Mesendoderm (in vitro differentiated cells): ENCODE measurements at regions not wholly inside any gene's neighbourhood (a gene's known extent, or its start where the extent isn't known, plus 50 kb on each side); places are given as distances from the start of the nearest gene placed in this dataset.

Experiments
- DNase-seq: peaks from one replicate; pipeline ENCODE4 v3.0.0; 2013
- H2AK5ac ChIP-seq: 2 replicates; pipeline ENCODE4 v1.6.1; 2013; ENCODE audit warnings: low read length, inconsistent platforms
- H2BK120ac ChIP-seq: 2 replicates; pipeline ENCODE4 v1.6.1; 2013; ENCODE audit warnings: low read depth, mild to moderate bottlenecking, low read length, moderate library complexity, mixed read lengths
- H2BK15ac ChIP-seq: replicated peaks from 2 replicates; pipeline ENCODE4 v1.6.1; 2013; ENCODE audit warnings: low read depth, mild to moderate bottlenecking, moderate library complexity
- H2BK5ac ChIP-seq: 2 replicates; pipeline ENCODE4 v1.6.1; 2013; ENCODE audit warnings: low read length, inconsistent platforms
- H3K18ac ChIP-seq: 2 replicates; pipeline ENCODE4 v1.6.1; 2013; ENCODE audit warnings: mild to moderate bottlenecking, low read length, mixed read lengths
- H3K23ac ChIP-seq: one replicate; pipeline ENCODE4 v1.6.1; 2013; ENCODE audit warnings: low read length
- H3K27ac ChIP-seq: 2 replicates; pipeline ENCODE4 v1.5.1; 2013; ENCODE audit warnings: low read depth, mild to moderate bottlenecking, inconsistent platforms, low read length, moderate library complexity
- H3K27me3 ChIP-seq: 2 replicates; pipeline ENCODE4 v1.6.1; 2013; ENCODE audit warnings: low read length, control low read depth, mild to moderate bottlenecking, inconsistent platforms; ENCODE audit not compliant: insufficient read depth, poor library complexity
- H3K36me3 ChIP-seq: 2 replicates; pipeline ENCODE4 v1.6.1; 2013; ENCODE audit warnings: low read length, inconsistent platforms; ENCODE audit not compliant: control insufficient read depth, insufficient read depth
- H3K4ac ChIP-seq: one replicate; pipeline ENCODE4 v1.6.1; 2013; ENCODE audit warnings: low read depth, mild to moderate bottlenecking, low read length, moderate library complexity
- H3K4me1 ChIP-seq: 2 replicates; pipeline ENCODE4 v1.6.1; 2013; ENCODE audit warnings: low read depth, low read length, inconsistent platforms; ENCODE audit not compliant: control insufficient read depth
- H3K4me2 ChIP-seq: 2 replicates; pipeline ENCODE4 v1.6.1; 2013; ENCODE audit warnings: low read length
- H3K4me3 ChIP-seq: 2 replicates; pipeline ENCODE4 v1.5.1; 2013; ENCODE audit warnings: mild to moderate bottlenecking, low read length
- H3K56ac ChIP-seq: one replicate; pipeline ENCODE4 v1.6.1; 2013; ENCODE audit warnings: low read length
- H3K79me1 ChIP-seq: 2 replicates; pipeline ENCODE4 v1.6.1; 2013; ENCODE audit warnings: low read length, inconsistent platforms
- H3K79me2 ChIP-seq: 2 replicates; pipeline ENCODE4 v1.6.1; 2013; ENCODE audit warnings: mild to moderate bottlenecking, low read length; ENCODE audit not compliant: control insufficient read depth, insufficient read depth
- H3K9ac ChIP-seq: 2 replicates; pipeline ENCODE4 v1.6.1; 2013; ENCODE audit warnings: low read length, inconsistent platforms
- H4K5ac ChIP-seq: one replicate; pipeline ENCODE4 v1.6.1; 2013; ENCODE audit warnings: low read length
- H4K8ac ChIP-seq: one replicate; pipeline ENCODE4 v1.6.1; 2013; ENCODE audit warnings: low read depth, mild to moderate bottlenecking, control low read depth, low read length, moderate library complexity
- WGBS: extraction: QIAGEN DNeasy Blood & Tissue Kit; methylation state at CpG from one replicate; pipeline ENCODE4 v1.1.7; 2013; ENCODE audit warnings: low lambda C conversion rate, missing lambda C conversion rate; ENCODE audit not compliant: insufficient coverage; ENCODE audit errors: extremely low coverage; 5-methylcytosine and 5-hydroxymethylcytosine counted together

GRCh38 chr9:4921449-4921848 lies 63.6 kb upstream of the JAK2 start:
- Histone ChIP-seq H3K79me2 (no peaks in the 10 kb centered on the region), H2BK120ac (no peak overlapping the region), H3K18ac (no peak overlapping the region), H3K79me1 (no peaks in the 10 kb centered on the region), H3K27me3 (no peaks in the 10 kb centered on the region), H3K27ac (no peak overlapping the region), H3K4me1 (no peaks in the 10 kb centered on the region), H4K8ac (no peak overlapping the region), H2BK5ac (no peak overlapping the region), H2BK15ac (no peak overlapping the region), H3K9ac (no peak overlapping the region), H3K56ac (no peak overlapping the region), H4K5ac (no peak overlapping the region), H2AK5ac (no peak overlapping the region), H3K23ac (no peak overlapping the region), H3K4ac (no peak overlapping the region), H3K36me3 (no peaks in the 10 kb centered on the region), H3K4me3 (no peak overlapping the region), H3K4me2 (no peak overlapping the region)
- WGBS: no CpG with 5 or more reads among the region's 1 CpG
- DNase-seq: no peak

GRCh38 chr9:4922101-4922500 lies 63.0 kb upstream of the JAK2 start:
- H3K79me1 ChIP-seq: no peaks in the 10 kb centered on the region
- no peaks in the 10 kb centered on the region for H3K36me3 ChIP-seq
- no peak overlapping the region for H3K9ac ChIP-seq
- no peak overlapping the region for H4K8ac ChIP-seq
- H2BK120ac ChIP-seq: no peak overlapping the region
- H3K56ac ChIP-seq: no peak overlapping the region
- H2BK15ac ChIP-seq: no peak overlapping the region
- H3K27me3 ChIP-seq: no peaks in the 10 kb centered on the region
- H3K27ac ChIP-seq: no peak overlapping the region
- H3K79me2 ChIP-seq: no peaks in the 10 kb centered on the region
- no peak overlapping the region for H4K5ac ChIP-seq
- no peak overlapping the region for H3K18ac ChIP-seq
- no peak overlapping the region for H3K23ac ChIP-seq
- no peak overlapping the region for H3K4me3 ChIP-seq
- H3K4ac ChIP-seq: no peak overlapping the region
- H2AK5ac ChIP-seq: no peak overlapping the region
- no peak overlapping the region for H2BK5ac ChIP-seq
- H3K4me2 ChIP-seq: no peak overlapping the region
- no CpG with 5 or more reads among the region's 2 CpGs for WGBS
- H3K4me1 ChIP-seq: no peaks in the 10 kb centered on the region
- no peak for DNase-seq

GRCh38 chr9:4922730-4923129 lies 62.3 kb upstream of the JAK2 start:
- no CpG with 5 or more reads among the region's 2 CpGs for WGBS
- H3K4me2 ChIP-seq: no peak overlapping the region
- H3K36me3 ChIP-seq: no peaks in the 10 kb centered on the region
- no peak overlapping the region for H2BK120ac ChIP-seq
- no peaks in the 10 kb centered on the region for H3K79me2 ChIP-seq
- no peaks in the 10 kb centered on the region for H3K27me3 ChIP-seq
- H3K4me1 ChIP-seq: no peaks in the 10 kb centered on the region
- no peak overlapping the region for H2BK5ac ChIP-seq
- H2BK15ac ChIP-seq: no peak overlapping the region
- no peak overlapping the region for H3K23ac ChIP-seq
- H4K5ac ChIP-seq: no peak overlapping the region
- no peak overlapping the region for H4K8ac ChIP-seq
- DNase-seq: no peak
- no peak overlapping the region for H3K4me3 ChIP-seq
- no peak overlapping the region for H2AK5ac ChIP-seq
- no peak overlapping the region for H3K4ac ChIP-seq
- no peak overlapping the region for H3K9ac ChIP-seq
- no peak overlapping the region for H3K56ac ChIP-seq
- no peak overlapping the region for H3K27ac ChIP-seq
- no peak overlapping the region for H3K18ac ChIP-seq
- no peaks in the 10 kb centered on the region for H3K79me1 ChIP-seq

GRCh38 chr9:4923141-4923540 lies 61.9 kb upstream of the JAK2 start:
- H3K79me1 ChIP-seq: no peaks in the 10 kb centered on the region
- no peak overlapping the region for H3K9ac ChIP-seq
- no peak overlapping the region for H3K4ac ChIP-seq
- H4K5ac ChIP-seq: no peak overlapping the region
- no peak overlapping the region for H3K4me2 ChIP-seq
- H2BK5ac ChIP-seq: no peak overlapping the region
- H2BK15ac ChIP-seq: no peak overlapping the region
- H3K36me3 ChIP-seq: no peaks in the 10 kb centered on the region
- no peak overlapping the region for H3K27ac ChIP-seq
- H3K4me3 ChIP-seq: no peak overlapping the region
- H4K8ac ChIP-seq: no peak overlapping the region
- WGBS: no CpG with 5 or more reads among the region's 1 CpG
- H3K18ac ChIP-seq: no peak overlapping the region
- no peak overlapping the region for H2BK120ac ChIP-seq
- H3K56ac ChIP-seq: no peak overlapping the region
- H3K27me3 ChIP-seq: no peaks in the 10 kb centered on the region
- no peaks in the 10 kb centered on the region for H3K79me2 ChIP-seq
- DNase-seq: no peak
- H3K23ac ChIP-seq: no peak overlapping the region
- no peak overlapping the region for H2AK5ac ChIP-seq
- no peaks in the 10 kb centered on the region for H3K4me1 ChIP-seq

- Histone ChIP-seq H2AK5ac (no peak overlapping the region), H3K4me1 (no peaks in the 10 kb centered on the region), H3K27me3 (no peaks in the 10 kb centered on the region), H3K4me3 (no peak overlapping the region), H3K79me1 (no peaks in the 10 kb centered on the region), H3K23ac (no peak overlapping the region), H4K5ac (no peak overlapping the region), H3K56ac (no peak overlapping the region), H3K36me3 (no peaks in the 10 kb centered on the region), H3K27ac (no peak overlapping the region), H3K18ac (no peak overlapping the region), H3K4ac (no peak overlapping the region), H2BK120ac (no peak overlapping the region), H2BK5ac (no peak overlapping the region), H2BK15ac (no peak overlapping the region), H3K79me2 (no peaks in the 10 kb centered on the region), H3K4me2 (no peak overlapping the region), H4K8ac (no peak overlapping the region), H3K9ac (no peak overlapping the region)
- no CpG with 5 or more reads among the region's 5 CpGs for WGBS
- peak; percentile 60 for DNase-seq
Measured at GRCh38 chr9:4923580-4924544, 61.2 kb upstream of the JAK2 start.

GRCh38 chr9:4926239-4926638 lies 58.8 kb upstream of the JAK2 start:
- Histone ChIP-seq H3K27me3 (no peaks in the 10 kb centered on the region), H3K4me3 (no peak overlapping the region), H2BK5ac (no peak overlapping the region), H2BK15ac (no peak overlapping the region), H2AK5ac (no peak overlapping the region), H4K5ac (no peak overlapping the region), H3K4me1 (no peaks in the 10 kb centered on the region), H3K23ac (no peak overlapping the region), H3K56ac (no peak overlapping the region), H3K36me3 (no peaks in the 10 kb centered on the region), H3K4ac (no peak overlapping the region), H3K27ac (no peak overlapping the region), H3K9ac (no peak overlapping the region), H2BK120ac (no peak overlapping the region), H3K4me2 (no peak overlapping the region), H3K79me1 (no peaks in the 10 kb centered on the region), H3K79me2 (no peaks in the 10 kb centered on the region), H3K18ac (no peak overlapping the region), H4K8ac (no peak overlapping the region)
- no peak for DNase-seq
- no CpG with 5 or more reads among the region's 2 CpGs for WGBS
